ENCODE measurements at regions not wholly inside any gene's neighbourhood (a gene's known extent, or its start where the extent isn't known, plus 50 kb on each side); places are given as distances from the start of the nearest gene placed in this dataset.

DNA sequence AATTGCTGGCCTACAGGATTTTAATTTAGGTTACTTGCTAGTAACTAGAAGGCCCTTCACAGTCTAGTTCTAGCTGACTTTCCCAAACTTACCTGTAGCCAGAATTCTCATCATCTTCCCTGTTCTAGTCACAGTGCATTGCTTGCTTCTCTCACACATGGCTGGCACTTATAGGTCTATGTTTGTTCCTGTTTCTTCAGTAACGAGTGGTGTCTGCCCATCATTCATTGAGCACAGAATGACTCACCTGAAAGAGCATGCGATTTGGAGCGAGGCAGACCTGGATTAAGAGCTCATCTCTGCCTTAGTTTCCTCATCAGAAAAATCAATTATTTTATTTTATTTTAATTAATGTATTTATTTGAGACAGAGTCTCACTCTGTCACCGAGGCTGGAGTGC is 201.7 kb upstream of the ANK2 start:
- no peak for DNase-seq

DNA sequence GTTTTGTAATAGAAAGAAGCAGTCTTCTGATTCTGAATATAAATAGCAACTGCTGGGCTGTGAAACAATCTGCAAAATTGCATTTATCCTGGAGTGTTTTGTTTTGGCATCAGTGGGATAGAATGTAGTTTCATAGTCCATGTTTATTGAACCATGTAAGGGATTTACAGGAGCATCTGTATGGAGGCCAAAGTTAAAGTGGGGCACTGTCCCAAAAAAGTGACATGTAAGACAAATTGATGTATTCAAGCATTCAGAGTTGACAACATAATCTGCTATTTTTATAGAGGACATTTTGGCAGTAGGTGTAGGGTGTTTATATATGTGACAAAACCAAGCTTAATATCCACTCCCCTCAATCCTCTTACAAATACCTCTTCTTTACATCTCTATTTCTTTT is 200.5 kb upstream of the ANK2 start:
- no peak for DNase-seq

DNA sequence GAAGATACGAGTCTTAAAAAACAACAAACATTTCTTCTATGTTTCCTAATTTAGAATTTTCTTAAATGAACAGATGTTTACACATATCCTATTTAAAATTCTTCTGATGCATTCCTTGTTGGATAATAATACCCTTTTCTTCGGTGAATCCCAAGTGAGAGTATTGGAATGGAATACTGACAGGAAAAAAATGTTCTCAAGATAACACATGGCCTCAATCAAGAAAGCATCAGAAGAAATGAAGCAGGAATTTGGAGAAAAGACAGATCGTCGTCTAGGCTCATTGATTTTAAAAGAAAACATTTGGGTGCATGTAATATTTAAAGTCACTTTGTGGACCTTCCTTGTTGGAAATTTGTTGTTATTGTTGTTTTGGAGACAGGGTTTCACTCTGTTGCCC is 196.9 kb upstream of the ANK2 start:
- DNase-seq: no peak

DNA sequence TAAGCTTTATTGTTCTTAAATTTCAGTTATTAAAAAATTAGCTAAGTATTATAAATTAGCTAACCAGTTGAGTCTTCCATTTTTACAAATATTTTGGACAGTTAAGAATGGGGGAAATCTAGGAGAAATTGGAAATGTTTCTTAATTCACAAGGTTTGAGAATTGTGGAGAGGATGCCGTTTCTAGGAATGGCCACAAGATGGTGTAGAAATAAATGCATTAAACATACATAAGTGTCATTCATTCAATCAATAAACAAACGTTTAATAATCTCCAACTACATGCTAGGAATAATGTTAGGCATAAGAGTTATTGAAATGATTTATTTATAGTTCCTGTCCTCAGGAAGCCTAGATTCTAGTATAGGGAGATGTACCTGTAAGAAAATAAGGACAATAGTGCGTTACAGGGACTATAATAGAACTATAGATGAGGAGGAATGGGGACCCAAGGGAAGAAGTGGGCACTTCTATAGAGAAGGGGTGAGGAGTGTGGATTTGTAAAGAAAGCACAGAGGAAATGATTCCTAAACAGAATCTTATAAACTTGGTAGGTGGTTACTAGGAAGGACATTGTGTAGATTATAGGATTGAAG is 195.7 kb upstream of the ANK2 start:
- DNase-seq: no peak

DNA sequence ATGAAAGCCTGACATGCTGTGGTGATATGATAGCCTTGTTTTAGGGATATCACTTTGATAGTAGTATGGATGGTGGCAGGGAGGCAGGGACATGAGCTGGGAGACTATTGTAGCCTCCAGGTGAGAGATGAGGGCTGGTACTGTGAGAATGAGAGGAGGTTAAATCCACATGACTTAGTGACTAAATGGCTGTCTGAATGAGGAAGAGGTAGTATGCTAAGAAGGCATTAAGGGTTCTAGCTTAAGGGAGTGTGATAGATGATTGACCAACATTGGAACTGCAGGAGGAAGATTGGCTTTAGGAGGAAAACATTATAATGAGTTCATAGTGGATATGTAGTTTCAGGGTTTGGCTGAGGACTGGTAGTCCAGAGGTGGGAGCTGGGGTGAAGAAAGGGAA is 195.0 kb upstream of the ANK2 start:
- no peak for DNase-seq

DNA sequence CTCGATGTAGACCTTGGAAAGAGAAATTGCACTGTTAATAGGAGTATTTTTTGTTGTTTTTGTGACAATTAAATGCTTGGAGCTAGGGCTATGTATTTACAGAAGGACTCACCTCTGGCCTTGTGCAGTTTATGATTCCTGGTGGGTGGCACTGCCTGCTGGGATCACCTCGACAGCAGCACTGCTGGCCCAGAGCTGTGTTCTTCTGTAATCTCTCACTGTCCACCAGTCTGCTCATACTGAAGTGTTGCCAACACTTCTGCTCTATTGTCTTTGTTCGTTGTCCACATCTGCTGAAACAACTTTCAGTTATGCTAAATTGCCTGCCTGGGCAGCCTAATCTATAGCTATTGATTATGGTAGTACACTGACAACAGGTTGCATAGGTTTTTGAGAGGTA is 194.4 kb upstream of the ANK2 start:
- peak in 28 of 56 donors; percentile 7 to 54 (median 30) for DNase-seq

DNA sequence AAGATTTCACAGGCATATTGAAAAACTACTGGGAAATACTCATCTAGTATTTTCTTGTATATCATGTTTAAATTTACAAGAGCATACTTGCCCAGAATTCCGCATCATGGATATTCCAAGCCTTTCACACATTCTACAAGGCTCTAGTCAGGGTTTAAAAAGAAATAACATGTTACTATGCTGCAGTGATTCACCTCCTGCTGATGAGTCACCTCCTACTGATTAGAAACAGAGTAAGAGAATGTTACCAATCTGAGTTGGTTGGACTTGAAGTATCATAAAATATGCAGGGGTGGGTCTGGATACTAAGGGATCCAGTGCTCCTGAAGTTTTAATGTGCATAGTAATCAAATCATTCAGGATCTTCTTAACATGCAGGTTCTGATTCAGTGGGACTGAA is 192.0 kb upstream of the ANK2 start:
- peak in 3 of 56 donors; percentile 8 to 35 (median 24) for DNase-seq

DNA sequence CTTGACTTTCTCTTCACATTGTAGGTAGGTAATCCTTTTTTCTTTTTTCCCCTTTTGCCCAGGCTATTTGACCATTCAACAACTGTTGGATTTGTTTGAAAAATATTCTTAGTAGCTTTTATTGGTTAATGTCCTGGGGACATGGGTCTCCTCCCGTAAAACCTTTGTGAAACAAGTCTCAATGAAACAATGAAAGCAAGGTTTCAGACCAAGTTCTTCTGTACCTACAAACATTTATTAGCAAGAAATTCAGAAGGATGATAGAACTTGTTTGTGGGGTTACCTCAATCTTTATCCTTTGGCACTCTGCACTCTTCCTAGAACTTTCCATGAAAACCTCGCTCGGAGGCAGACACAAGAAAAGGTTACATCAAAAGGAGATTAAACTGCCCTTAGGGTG is 190.7 kb upstream of the ANK2 start:
- no peak for DNase-seq

DNA sequence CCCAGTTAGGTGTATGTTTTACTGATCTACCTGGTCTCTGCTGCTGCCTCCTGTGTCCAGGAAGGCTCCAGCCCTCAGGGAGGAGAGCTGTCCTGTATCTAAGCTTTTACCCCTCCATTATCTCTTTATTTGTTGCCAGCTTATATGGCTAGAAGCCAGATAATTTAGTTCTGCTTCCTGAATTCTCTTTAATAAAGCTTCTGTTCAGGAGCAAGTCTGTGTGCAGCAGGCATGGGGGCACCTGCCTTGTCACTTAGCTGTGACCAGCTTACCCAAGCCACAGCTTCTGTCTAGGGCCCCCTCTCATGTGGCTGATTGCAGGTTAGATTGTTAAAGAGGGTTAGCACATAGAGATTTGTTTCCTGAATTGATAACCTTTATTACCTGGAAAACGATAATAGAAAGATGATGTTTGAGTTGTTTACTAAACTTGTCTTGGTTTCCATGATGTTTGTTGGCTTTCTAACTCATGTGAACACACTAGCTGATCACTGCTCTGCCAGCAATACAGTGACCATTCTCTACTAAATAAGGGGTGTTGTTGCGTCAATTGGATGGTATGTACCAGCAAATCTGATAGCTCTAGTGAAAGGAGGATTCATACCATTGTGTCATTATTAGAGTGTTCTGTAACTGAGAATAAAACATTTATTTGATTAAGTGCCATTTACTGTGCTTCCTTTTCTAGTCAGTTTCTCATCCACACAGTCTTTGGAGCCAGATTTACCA is 189.8 kb upstream of the ANK2 start:
- DNase-seq: peak in 1 of 56 donors; percentile 38

DNA sequence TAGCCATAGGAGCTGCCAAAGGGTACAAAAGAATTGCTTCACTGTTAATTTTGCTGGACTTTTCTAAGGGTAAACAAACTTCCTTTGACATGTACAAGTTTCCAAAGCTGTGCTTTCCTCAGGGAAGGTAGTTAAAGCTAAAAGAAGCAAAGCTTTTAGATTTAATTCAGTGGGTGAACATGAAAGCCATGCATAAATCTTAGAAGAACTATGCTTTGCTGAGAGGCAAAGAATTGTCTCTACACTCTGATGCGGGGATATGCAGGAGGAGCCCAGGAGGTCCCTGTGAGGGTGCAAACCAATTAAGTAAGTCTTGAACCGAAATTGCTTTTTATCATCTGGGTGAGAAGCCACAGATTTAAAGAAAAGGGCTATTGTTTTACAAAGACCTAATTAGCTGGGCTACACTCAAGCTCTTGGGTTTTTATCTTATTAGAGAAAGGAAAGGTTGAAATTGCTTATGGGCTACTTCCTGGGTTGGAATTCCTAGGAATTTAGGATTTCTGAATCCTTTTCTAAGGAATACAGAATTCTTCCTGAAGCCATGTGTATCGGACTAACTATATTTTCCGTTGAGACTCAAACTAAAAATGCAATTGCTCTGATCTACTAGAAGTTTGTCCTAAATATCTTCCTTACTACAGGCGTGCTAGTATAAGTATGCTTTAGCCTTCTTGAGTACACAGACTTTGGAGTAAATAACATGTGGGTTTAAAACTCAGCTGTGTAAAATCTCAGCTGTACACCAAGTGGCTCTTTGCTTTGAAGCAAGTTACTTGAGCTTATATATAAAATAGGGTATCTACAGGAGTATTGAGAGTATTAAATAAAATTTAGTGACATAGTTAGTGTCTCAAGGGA is 188.4 kb upstream of the ANK2 start:
- peak in 1 of 56 donors; percentile 36 for DNase-seq

DNA sequence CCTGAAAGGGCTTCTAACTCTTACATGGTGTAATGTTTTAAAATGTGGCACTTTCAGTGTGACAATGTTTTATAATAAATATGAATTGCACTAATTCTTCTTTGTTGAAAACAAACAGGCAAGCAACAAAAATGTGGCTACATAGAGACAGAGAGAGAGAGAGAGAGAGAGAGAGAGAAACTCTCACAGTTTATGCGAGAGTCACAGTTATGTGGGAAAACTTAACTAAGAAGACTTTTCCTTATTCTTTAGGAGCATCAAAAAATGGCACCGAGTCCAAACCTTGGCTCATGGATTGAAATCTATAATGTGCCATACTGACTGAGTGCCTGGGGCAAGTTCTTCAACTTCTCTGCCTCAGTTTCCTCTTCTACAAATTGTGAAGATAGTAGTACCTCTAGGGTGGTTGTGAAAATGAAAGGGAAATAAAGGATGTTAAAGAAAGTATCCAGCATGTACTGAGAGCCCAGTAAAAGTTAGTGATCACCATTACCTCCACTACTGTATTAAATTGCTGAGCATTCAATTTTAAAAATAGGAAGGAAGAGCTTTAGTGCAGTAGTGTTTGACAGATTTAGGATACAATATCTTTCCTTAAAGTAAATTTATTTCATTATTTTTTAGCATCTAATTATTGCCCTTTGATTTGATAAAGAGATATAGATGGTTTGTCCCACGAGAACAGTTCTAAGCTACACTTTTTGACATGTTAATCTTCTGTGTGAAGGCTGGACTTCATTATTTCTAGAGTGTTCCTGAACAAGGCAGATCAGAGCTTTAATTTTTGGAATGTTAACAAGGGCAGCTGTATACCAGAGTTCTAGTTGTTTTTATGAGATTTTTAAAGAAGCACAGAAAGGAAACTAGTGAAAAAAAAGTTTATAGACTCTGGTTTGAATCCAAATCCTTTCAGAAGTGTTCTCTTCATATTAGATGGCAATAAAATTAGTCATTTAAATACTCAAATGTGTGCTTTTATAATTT is 187.5 kb upstream of the ANK2 start:
- peak in 1 of 56 donors; percentile 25 for DNase-seq

DNA sequence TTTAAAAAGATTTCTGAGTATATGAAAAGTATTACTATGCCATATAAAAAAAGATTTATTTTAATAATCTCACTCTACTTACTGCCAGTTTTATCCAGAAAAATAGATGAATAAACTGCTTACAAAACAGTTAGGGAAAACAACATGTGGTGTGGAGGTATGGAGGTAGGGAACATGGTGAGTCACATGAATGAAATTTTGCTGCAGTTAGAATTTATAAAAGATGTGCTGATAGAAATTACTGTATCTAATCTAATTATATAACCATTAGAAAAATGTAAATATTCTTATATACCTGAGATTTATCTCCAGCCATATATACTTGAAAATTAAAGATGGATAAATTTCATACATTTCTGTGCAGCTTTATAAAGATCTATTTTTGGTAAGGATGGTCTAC is 184.0 kb upstream of the ANK2 start:
- DNase-seq: no peak

DNA sequence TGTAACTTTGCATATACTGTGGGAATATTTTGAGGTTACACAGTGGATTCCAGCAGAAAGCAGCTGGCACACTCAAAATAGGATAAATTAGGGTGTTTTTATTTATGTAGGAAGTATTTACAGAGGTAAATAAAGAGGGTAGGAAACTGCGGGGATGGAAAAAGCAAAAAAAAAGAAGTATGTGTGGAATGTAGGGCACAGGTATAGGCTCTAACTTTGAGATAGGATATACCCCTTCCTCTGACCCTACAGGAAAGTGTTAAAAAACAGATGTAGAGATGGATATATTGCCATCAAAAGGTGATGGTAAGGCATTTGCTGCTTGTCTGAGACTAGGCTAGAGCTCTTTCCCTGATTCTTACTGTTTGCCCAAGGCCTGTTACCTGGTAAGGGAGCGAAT is 173.1 kb upstream of the ANK2 start:
- no peak for DNase-seq

DNA sequence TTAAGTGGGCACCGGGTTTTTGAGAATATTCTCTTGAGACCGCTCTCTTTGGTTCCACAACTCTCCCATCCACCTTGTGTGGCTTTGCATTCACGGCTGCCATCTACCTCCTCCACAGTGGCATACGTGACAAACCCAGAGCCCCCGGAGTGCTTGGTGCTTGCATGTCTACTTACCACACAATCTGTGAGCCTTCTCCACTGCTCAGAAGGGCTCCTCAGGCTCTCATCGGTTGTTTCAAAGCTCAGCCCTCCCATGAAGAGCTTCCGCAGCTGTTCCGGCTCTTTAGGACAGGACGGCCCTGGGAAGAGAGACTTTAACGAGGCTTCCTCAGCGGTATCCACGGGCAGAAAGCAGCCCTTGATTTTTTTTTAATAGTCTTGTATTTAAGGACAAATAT is 167.6 kb upstream of the ANK2 start:
- DNase-seq: peak in 13 of 56 donors; percentile 5 to 38 (median 21)

DNA sequence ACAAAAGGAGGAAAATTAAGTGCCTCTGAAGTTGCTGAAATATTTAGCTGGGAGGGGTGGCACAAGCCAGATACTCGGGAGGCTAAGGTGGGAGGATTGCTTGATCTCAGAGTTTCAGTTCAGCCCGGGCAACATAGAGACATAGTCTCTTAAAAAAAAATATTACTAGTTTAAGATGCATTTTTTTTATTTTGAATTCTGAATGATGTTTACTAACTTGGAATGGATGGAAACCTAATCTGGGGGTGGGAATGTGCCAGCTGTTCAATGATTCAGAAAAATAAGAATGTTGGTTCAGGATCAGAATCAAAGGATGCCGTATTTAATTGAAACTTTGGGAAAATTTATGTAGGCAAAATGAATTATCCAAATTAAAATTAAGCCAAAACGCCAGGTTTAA is 167.2 kb upstream of the ANK2 start:
- no peak for DNase-seq

DNA sequence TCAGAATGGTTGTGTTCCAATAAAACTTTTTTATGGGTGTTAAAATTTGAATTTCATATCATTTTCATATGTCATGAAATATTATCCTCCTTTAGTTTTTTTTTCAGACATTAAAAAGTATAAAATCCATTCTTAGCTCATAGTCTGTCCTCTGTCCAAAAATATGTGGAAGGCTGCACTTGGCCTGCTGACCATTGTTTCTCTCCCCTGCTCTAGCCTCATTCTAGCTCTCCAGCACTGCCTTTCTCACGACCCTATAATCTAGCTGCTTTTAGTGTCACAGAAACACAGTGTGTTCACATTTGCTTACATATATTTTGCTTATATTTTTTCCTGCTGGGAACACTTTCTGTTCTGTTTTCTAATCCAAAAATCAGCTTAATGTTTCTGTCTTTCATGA is 165.0 kb upstream of the ANK2 start:
- DNase-seq: no peak

DNA sequence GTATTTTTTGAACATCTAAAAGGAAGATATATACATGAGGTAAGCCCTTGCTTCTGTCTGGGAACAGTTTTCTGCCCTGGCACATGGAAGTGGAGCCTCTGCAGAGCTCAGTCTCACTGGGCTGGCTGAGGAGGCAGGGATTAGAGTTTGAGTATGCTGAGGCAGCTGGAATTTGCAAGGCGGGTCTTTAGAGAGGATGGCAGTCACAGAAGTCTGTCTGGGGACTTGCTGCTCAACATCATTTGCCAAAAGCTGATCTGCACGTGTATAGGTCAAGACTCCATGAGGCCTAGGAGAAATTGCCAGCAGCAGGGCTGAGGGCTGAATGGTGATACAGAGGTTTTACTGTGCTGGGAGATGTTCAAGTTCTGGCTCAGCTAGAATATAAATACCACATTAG is 163.6 kb upstream of the ANK2 start:
- DNase-seq: no peak

DNA sequence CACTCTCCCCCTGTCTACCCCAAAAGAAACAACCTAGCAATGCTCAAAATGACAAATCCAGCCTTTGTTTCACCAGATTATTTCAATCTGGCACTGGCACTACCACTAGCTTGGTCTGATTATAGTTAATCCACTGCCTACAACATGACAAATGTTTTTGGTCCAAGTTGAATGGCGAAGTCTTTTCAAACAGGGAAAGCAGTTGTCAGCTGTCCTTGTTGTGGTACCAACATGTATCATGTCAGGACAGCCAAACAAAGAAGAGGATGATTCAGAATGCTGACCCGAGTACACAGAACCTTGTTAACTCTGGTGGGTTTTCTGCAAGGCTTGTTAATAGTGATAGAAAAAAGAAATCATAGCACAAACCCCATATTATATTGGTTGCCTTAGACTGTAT is 160.8 kb upstream of the ANK2 start:
- peak in 21 of 56 donors; percentile 10 to 67 (median 35) for DNase-seq

DNA sequence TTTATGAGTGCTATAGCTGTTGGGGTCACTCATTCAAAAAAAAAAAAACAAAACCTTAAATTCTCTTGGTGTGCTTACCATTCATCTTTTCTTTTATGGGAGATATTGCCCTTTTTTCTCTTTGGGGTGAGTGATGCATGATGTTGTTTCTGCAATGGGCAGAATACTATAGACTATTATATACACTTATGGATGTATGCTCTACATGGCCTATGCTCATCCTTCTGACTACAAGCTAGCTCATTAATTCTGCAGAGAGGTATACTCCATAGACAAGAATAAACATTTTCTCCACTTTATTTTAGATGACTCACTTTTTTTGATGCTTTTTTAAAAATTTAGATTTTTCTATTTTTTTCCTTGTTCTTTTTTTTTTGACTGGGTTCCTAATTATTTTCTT is 160.3 kb upstream of the ANK2 start:
- DNase-seq: no peak

DNA sequence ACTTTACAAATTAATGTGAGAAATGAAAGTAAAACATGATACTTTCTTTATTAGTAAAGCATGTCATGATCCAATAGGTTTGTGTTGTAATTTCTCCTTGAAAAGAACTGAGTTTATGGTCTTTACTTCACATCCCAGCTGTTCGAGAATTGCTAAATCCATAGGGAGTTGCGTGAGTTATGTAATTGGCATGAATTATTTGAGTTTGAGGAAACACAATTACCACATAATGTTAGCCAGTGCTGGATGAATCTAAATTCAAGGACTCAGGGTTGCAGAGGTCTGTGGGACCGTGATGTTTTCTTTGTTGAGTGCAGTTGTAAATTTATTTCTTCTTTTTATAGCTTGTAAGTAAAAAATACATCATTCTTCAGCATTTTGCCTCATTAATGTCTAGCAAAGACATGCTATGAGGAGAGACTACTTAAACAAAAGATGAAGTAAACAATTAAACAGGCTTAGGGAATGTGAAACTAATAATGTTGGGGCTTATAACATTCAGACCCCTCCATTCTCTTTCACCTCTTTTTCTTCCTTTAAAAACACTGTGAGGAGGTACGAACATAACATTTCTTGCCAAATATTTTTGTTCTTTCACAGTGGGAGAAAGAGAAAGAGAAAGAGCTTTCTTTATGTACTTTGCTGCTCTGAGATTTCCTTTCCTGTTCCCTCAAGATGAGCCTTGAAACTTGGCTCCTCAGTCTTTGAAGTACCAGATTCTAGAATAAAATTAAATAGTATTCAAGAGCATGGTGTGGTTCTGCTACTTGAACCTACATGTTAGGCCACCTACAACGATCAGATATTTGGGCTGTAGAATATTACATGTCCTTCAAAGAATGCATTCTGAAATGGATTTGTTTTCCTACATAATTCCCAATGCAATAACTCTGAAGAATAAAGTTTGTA is 159.6 kb upstream of the ANK2 start:
- DNase-seq: no peak
